ENCODE measurements at regions not wholly inside any gene's neighbourhood (a gene's known extent, or its start where the extent isn't known, plus 50 kb on each side); places are given as distances from the start of the nearest gene placed in this dataset.
"Not testable (repeated sequence)": the region's sequence is repeated elsewhere in the genome, so short reads cannot be mapped to it uniquely, and the experiment has no call there.

DNA sequence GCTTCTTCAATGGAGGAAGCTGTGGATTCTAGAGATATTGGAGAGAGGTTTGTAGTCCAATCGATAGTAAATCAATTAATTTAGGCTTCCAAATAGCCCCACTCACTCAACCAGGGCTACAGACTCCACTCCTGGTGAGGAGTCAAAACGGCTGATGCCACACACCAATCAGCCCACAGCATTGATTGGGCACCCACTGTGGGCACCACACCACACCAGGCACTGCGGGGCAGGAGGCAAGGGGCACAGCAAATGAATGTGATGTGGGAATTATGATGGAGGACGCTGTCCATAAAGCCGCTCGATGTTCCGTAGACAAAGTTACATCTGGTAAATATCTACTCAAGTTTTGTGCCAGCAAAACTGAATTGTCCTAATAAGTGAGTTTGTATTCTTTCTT, 547.3 kb upstream of the CADM1 start:
- WGBS, 2 donors (ENCODE audit: low coverage in 1 of 2): 80 to 93% methylated on average over 5 to 6 of the region's 7 CpGs
- no peak for ATAC-seq
- Histone ChIP-seq H3K9me3 (no peaks in the 10 kb centered on the region), H3K4me1 (no peaks in the 10 kb centered on the region), H3K27me3 (peaks cover 12% of the 10 kb centered on the region), H3K4me3 (no peak overlapping the region), H3K27ac (no peak overlapping the region), H3K36me3 (no peaks in the 10 kb centered on the region)
- TF ChIP-seq POLR2AphosphoS5 (IDR thresholded peaks at IDR 0.05) (no peak), EP300 (IDR thresholded peaks at IDR 0.05) (no peak), POLR2A (IDR thresholded peaks at IDR 0.05) (no peak)
- TF ChIP-seq, protein P1, sequence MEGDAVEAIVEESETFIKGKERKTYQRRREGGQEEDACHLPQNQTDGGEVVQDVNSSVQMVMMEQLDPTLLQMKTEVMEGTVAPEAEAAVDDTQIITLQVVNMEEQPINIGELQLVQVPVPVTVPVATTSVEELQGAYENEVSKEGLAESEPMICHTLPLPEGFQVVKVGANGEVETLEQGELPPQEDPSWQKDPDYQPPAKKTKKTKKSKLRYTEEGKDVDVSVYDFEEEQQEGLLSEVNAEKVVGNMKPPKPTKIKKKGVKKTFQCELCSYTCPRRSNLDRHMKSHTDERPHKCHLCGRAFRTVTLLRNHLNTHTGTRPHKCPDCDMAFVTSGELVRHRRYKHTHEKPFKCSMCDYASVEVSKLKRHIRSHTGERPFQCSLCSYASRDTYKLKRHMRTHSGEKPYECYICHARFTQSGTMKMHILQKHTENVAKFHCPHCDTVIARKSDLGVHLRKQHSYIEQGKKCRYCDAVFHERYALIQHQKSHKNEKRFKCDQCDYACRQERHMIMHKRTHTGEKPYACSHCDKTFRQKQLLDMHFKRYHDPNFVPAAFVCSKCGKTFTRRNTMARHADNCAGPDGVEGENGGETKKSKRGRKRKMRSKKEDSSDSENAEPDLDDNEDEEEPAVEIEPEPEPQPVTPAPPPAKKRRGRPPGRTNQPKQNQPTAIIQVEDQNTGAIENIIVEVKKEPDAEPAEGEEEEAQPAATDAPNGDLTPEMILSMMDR (IDR thresholded peaks at IDR 0.05): no peak

DNA sequence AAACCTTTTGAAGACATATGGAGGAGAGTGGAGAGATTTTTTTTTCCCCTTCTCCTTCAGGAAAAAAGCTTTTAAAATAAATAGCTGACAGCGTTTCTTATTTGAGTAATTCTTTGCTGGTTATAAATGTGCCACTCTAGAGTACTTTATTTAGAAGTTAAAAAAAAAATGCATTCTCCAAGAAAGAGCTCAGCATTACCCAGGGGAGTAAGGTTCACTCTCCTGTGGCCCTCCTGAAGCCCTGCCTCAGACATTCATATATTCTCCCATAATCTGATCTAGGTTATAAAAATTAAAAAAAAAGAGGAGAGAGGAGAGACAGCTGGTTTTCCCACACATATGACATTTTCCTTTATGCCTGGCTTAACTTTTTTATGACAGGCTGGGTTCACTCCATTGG, 545.2 kb upstream of the CADM1 start:
- Histone ChIP-seq H3K9me3 (no peaks in the 10 kb centered on the region), H3K4me3 (no peak overlapping the region), H3K36me3 (no peaks in the 10 kb centered on the region), H3K27ac (no peak overlapping the region), H3K4me1 (no peaks in the 10 kb centered on the region), H3K27me3 (peaks cover 2% of the 10 kb centered on the region)
- WGBS, 2 donors (ENCODE audit: low coverage in 1 of 2): 13 to 18% methylated on average over 1 of the region's 1 CpG
- no peak for ATAC-seq
- no peak for TF ChIP-seq EP300 (IDR thresholded peaks at IDR 0.05)
- TF ChIP-seq POLR2A (IDR thresholded peaks at IDR 0.05): no peak
- TF ChIP-seq POLR2AphosphoS5 (IDR thresholded peaks at IDR 0.05): no peak

DNA sequence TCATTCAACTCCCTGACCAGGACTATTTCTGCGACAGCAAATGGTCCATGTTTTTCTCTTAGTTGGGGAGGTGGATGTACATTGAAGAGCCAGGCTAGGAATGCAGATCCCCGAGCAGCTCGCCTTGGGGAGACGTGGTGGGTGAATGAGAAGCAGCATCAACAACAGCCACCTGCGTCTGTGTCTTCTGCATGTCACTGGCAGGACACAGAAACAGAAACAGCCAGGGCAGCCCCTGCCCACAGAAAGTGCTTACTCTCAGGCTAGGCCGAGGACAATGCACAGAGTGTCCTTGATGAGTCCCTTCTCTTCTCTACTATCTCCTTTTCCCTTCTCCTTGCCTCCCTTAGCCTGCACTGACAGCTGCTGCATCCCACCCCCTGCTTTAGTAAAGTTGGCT, 541.9 kb upstream of the CADM1 start:
- Histone ChIP-seq H3K4me1 (no peaks in the 10 kb centered on the region), H3K4me3 (no peak overlapping the region), H3K36me3 (no peaks in the 10 kb centered on the region), H3K27me3 (no peaks in the 10 kb centered on the region), H3K9me3 (no peaks in the 10 kb centered on the region), H3K27ac (no peak overlapping the region)
- no peak for TF ChIP-seq POLR2A (IDR thresholded peaks at IDR 0.05)
- no peak for TF ChIP-seq POLR2AphosphoS5 (IDR thresholded peaks at IDR 0.05)
- 100% methylated on average over 5 of the region's 6 CpGs; no CpG with 5 or more reads in 1 of the 2 donors for WGBS, 2 donors (ENCODE audit: low coverage in 1 of 2)
- ATAC-seq: no peak

DNA sequence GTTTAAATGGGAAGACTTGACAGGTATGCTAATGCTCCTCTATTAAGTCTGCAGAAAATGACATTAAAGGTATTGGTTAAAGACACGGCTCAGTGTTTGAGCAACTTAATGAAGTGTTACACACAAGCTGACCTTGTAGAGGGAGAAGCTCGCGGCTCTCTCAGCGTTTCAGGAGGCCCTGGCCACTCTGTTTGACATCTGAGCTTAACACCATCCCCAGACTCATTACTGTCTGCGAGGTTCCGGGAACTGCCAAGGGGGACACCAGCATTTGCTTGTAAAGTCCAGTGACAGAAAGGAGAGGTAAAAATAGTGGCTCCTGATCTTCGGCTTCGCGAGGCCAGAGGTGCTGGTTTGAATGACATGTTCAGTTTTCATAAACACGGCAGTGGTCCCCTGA, 540.7 kb upstream of the CADM1 start:
- Histone ChIP-seq H3K36me3 (no peaks in the 10 kb centered on the region), H3K4me3 (no peak overlapping the region), H3K27ac (no peak overlapping the region), H3K27me3 (no peaks in the 10 kb centered on the region), H3K4me1 (no peaks in the 10 kb centered on the region), H3K9me3 (no peaks in the 10 kb centered on the region)
- WGBS, 2 donors (ENCODE audit: low coverage in 1 of 2): 17 to 28% methylated on average over 2 of the region's 10 CpGs
- no peak for ATAC-seq
- TF ChIP-seq POLR2A (IDR thresholded peaks at IDR 0.05) (no peak), POLR2AphosphoS5 (IDR thresholded peaks at IDR 0.05) (no peak), EP300 (IDR thresholded peaks at IDR 0.05) (no peak)
- TF ChIP-seq, protein P1 (IDR thresholded peaks at IDR 0.05): no peak

DNA sequence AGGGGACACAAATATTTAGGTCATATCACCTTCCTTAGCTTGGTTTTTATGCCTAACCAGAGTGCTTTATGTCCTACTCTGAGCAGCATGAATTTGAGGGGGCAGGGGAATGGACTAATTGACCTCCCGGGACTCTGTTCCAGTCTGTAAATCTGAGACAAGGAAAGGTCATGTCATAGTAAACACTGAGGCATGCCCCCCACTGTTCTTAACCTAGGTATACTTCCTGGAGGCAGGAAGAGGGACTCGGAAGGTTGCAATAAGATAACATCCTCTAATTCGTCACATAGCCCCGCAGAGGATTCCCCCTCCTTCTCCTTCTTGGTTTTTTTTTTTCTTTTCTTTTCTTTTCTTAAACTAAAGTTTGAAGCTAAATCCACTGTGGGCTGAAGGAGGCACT, 540.3 kb upstream of the CADM1 start:
- H3K27ac ChIP-seq: no peak overlapping the region
- no peaks in the 10 kb centered on the region for H3K27me3 ChIP-seq
- 39 to 52% methylated on average over 4 of the region's 4 CpGs for WGBS, 2 donors (ENCODE audit: low coverage in 1 of 2)
- no peaks in the 10 kb centered on the region for H3K9me3 ChIP-seq
- no peaks in the 10 kb centered on the region for H3K36me3 ChIP-seq
- TF ChIP-seq POLR2A (IDR thresholded peaks at IDR 0.05) (no peak), POLR2AphosphoS5 (IDR thresholded peaks at IDR 0.05) (no peak), EP300 (IDR thresholded peaks at IDR 0.05) (no peak)
- TF ChIP-seq, protein P1 (IDR thresholded peaks at IDR 0.05): no peak
- ATAC-seq: no peak
- no peak overlapping the region for H3K4me3 ChIP-seq
- no peaks in the 10 kb centered on the region for H3K4me1 ChIP-seq

DNA sequence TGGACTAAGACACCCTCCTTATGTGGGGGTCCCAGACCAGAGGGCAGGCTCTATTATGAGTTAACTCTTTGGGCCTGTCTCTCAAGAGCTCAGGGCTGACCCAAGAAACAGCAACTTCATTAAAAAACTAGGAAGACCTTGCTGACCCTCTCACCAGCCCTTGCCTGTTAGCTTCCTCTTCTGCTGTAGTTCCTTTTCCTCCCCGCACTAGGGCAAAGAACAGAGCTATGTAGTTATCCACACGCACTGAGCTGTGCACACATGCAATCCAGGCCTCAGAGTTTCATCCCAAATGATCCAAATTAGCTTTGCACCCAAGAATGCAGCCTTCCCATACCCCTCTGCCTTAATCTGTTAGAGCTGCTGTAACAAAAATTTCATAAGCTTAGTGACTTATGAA, 539.6 kb upstream of the CADM1 start:
- Histone ChIP-seq H3K27ac (no peak overlapping the region), H3K27me3 (no peaks in the 10 kb centered on the region), H3K4me1 (no peaks in the 10 kb centered on the region), H3K9me3 (no peaks in the 10 kb centered on the region), H3K4me3 (no peak overlapping the region), H3K36me3 (no peaks in the 10 kb centered on the region)
- TF ChIP-seq, protein P1 (IDR thresholded peaks at IDR 0.05): no peak
- no peak for TF ChIP-seq POLR2AphosphoS5 (IDR thresholded peaks at IDR 0.05)
- TF ChIP-seq EP300 (IDR thresholded peaks at IDR 0.05): no peak
- TF ChIP-seq POLR2A (IDR thresholded peaks at IDR 0.05): no peak
- 65 to 83% methylated on average over 2 of the region's 2 CpGs for WGBS, 2 donors (ENCODE audit: low coverage in 1 of 2)
- no peak for ATAC-seq

DNA sequence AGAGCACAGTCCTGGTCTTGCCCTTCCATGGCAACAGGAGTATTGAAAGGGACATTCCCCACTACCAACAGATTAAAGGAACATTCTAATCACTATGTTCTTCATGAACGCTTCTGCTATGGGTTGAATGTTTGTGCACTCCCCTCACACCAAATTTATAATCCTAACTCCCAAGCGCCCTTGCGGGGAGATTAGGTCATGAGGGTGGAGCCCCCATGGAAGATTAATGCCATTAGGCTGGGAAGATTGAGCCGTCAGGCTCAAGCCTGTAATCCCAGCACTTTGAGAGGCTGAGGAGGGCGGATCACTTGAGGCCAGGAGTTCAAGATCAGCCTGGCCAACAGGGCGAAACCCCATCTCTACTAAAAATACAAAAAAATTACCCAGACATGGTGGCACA, 538.8 kb upstream of the CADM1 start:
- WGBS, 2 donors (ENCODE audit: low coverage in 1 of 2): 77 to 90% methylated on average over 4 of the region's 6 CpGs
- not testable (repeated sequence) for H3K27me3 ChIP-seq, H3K4me3 ChIP-seq, H3K27ac ChIP-seq, ATAC-seq, H3K9me3 ChIP-seq, H3K4me1 ChIP-seq, H3K36me3 ChIP-seq

All from gastroesophageal sphincter (tissue), 4 donors.